Neural cell (in vitro differentiated cells): ENCODE measurements at regions not wholly inside any gene's neighbourhood (a gene's known extent, or its start where the extent isn't known, plus 50 kb on each side); places are given as distances from the start of the nearest gene placed in this dataset.

Experiments used
- CTCF ChIP-seq: fragments of 450-650 bp; IDR thresholded peaks from 2 replicates; pipeline ENCODE4 v1.5.1; 2014; ENCODE audit warnings: antibody characterized with exemption, mild to moderate bottlenecking, moderate library complexity; ENCODE audit not compliant: poor library complexity, severe bottlenecking
- EZH2 ChIP-seq: fragments of 200-600, 300-800 bp; shearing (Covaris generic), sonication (generic); IDR thresholded peaks from 2 replicates; pipeline ENCODE4 v1.6.1; 2014; ENCODE audit warnings: antibody characterized with exemption, low read length, borderline replicate concordance, mild to moderate bottlenecking; ENCODE audit not compliant: insufficient read depth, poor library complexity, severe bottlenecking
- POLR2AphosphoS5 ChIP-seq: IDR thresholded peaks from 2 replicates; pipeline ENCODE4 v1.6.1; 2012
- SMC3 ChIP-seq: fragments of 450-650 bp; conservative IDR thresholded peaks from 2 replicates; pipeline ENCODE4 v1.6.1; 2014; ENCODE audit warnings: antibody characterized with exemption, mild to moderate bottlenecking, moderate library complexity; ENCODE audit not compliant: poor library complexity
- TAF1 ChIP-seq: IDR thresholded peaks from 2 replicates; pipeline ENCODE4 v1.6.1; 2012; ENCODE audit warnings: low read depth

DNA sequence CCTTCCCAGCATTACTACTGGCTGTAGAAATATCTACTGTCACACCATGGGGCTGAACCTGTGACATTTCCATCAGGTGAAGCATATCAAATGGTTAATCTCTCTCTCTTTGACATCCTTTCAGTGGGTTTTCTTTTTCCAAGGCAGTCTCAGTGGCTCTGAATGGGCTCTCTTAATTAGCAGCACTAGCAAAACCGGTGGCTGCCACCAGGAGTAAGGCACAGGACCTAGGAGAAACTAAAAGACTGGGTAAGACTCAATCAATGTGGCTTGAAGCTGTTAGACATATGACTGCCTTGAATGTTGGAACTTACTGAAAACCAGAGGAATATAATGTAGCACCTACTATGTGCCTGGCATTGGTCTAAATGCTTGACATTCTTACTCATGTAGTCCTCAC is 445.0 kb upstream of the KIF2A start:
- TF ChIP-seq SMC3, result no peak
- TF ChIP-seq CTCF, result no peak
- no peak for TF ChIP-seq POLR2AphosphoS5
- no peak for TF ChIP-seq EZH2
- no peak for TF ChIP-seq TAF1
